Right atrium auricular region (tissue), 2 donors: ENCODE measurements at regions not wholly inside any gene's neighbourhood (a gene's known extent, or its start where the extent isn't known, plus 50 kb on each side); places are given as distances from the start of the nearest gene placed in this dataset.

Experiments used
- DNase-seq: peaks from one replicate; pipeline ENCODE4 v3.0.0-alpha.2; 2019; ENCODE audit warnings: low spot score
- H3K27ac ChIP-seq, 2 donors: fragments of 200-600 bp; sonication (generic); 1 replicate in 1 of 2; 2 replicates in 1 of 2; pipeline ENCODE4 v1.5.1; 2016 to 2019
- H3K27me3 ChIP-seq, 2 donors: fragments of 200-600 bp; sonication (generic); one replicate each; pipeline versions ENCODE4 v1.5.1 to v1.6.0; 2017 to 2019
- H3K36me3 ChIP-seq: fragments of 200-600 bp; sonication (generic); one replicate; pipeline ENCODE4 v1.5.1; 2016
- H3K4me1 ChIP-seq, 2 donors: fragments of 200-600 bp; sonication (generic); one replicate each; pipeline versions ENCODE4 v1.5.1 to v1.6.0; 2017 to 2019
- H3K4me3 ChIP-seq, 2 donors: fragments of 200-600 bp; sonication (generic); 1 replicate in 1 of 2; 2 replicates in 1 of 2; pipeline ENCODE4 v1.5.1; 2017 to 2019; ENCODE audit warnings: mild to moderate bottlenecking in 1 of 2, moderate library complexity in 1 of 2
- H3K9me3 ChIP-seq, 2 donors: fragments of 200-600 bp; sonication (generic); one replicate each; pipeline ENCODE4 v1.5.1; 2019
- TF ChIP-seq, protein P1 (sequence below), 2 donors: fragments of 200-600 bp; sonication (generic); IDR thresholded peaks; one replicate each; pipeline ENCODE4 v1.5.1; 2019; ENCODE audit warnings: antibody characterized with exemption in 2 of 2

DNA sequence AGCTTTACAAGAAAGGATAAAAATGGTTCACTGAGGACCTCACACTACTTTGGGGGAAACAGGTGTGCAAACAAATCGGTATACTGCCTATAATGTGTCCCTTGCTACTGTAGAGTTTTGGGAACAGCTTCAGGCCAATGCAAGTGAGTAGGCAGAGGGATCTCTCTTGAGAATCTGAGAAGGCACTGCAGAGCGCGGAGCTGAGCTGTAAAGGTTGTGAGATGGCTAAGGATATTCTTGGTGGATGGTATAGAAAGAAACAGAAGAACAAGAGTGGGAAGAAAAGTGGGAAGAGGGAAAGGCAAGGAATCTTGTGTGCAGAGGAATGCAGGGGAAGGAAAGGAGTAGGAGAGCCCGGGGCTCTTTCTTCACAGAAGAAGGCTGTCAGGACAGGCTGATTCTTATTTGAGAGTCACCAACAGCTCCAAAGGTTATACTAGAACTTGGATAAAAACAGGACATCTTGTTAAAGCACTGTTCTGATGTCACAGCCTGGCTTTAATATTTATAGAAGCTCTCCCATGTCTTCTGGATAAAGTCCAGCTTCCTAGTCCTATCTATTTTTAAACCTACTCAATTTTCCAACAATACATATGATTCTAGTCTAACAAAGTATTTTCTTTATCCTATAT is 985.6 kb upstream of the HS3ST1 start:
- no peaks in the 10 kb centered on the region for H3K27me3 ChIP-seq
- H3K27ac ChIP-seq = peak overlapping the region; percentile 27 to 28
- no peaks in the 10 kb centered on the region for H3K36me3 ChIP-seq
- no peak overlapping the region for H3K4me3 ChIP-seq
- H3K9me3 ChIP-seq = no peaks in the 10 kb centered on the region
- DNase-seq = no peak
- no peaks in the 10 kb centered on the region for H3K4me1 ChIP-seq
- TF ChIP-seq, protein P1, sequence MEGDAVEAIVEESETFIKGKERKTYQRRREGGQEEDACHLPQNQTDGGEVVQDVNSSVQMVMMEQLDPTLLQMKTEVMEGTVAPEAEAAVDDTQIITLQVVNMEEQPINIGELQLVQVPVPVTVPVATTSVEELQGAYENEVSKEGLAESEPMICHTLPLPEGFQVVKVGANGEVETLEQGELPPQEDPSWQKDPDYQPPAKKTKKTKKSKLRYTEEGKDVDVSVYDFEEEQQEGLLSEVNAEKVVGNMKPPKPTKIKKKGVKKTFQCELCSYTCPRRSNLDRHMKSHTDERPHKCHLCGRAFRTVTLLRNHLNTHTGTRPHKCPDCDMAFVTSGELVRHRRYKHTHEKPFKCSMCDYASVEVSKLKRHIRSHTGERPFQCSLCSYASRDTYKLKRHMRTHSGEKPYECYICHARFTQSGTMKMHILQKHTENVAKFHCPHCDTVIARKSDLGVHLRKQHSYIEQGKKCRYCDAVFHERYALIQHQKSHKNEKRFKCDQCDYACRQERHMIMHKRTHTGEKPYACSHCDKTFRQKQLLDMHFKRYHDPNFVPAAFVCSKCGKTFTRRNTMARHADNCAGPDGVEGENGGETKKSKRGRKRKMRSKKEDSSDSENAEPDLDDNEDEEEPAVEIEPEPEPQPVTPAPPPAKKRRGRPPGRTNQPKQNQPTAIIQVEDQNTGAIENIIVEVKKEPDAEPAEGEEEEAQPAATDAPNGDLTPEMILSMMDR (IDR thresholded peaks at IDR 0.05) = no peak

DNA sequence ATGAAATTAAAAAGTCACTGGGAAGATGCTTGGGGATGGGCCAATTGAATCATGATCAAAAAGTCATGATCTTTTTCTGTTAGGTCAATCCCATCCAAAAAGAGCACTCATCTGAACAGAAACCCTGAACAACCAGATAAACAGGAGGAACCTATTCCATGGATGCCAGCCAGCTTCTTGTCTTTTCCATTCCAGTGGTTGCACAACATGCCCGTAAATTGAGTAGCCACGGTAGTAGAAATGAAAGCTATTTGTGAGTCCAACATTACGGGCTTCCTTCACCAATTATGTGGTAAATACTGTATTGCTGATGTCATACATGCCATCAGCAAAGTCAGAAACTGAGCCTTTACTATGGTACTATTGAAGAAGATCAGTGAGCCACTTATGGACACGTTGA is 982.4 kb upstream of the HS3ST1 start:
- Histone ChIP-seq H3K27ac (no peak overlapping the region), H3K27me3 (no peaks in the 10 kb centered on the region), H3K9me3 (no peaks in the 10 kb centered on the region), H3K36me3 (no peaks in the 10 kb centered on the region), H3K4me3 (no peak overlapping the region), H3K4me1 (no peaks in the 10 kb centered on the region)
- TF ChIP-seq, protein P1 (IDR thresholded peaks at IDR 0.05) = no peak
- no peak for DNase-seq

DNA sequence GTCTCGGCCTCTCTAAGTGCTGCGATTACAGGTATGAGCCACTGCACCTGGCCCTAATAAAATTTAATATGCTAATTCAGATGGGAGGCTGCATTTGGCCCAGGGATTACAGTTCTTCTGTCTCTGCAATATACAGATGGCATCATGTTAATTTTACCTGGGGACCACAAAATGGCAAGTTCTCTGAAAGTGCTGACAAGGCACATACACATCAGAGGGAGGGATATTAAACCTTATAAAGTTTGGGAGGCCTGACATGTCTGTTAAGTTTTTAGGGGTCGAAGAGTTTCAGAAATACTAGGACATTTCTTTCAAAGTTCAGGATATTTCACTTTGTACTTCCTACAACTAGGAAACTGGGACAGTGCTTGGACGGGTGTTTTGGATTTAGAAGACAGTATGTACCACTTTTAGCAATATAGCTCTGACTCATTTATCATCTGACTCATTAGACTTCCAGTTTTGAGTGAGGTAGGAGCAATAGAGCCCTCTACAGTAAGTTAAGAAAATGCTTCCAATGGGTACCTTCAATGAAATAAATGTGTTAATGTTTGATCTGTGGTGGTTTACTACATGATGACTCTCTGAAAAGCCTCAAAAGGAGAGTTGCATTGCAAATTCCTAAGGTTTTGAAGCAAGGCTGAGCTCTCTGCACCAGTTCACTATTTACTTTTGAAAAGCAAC is 981.0 kb upstream of the HS3ST1 start:
- no peak overlapping the region for H3K27ac ChIP-seq
- H3K9me3 ChIP-seq = no peaks in the 10 kb centered on the region
- DNase-seq = no peak
- no peaks in the 10 kb centered on the region for H3K4me1 ChIP-seq
- TF ChIP-seq, protein P1 (IDR thresholded peaks at IDR 0.05) = no peak
- no peaks in the 10 kb centered on the region for H3K36me3 ChIP-seq
- no peaks in the 10 kb centered on the region for H3K27me3 ChIP-seq
- no peak overlapping the region for H3K4me3 ChIP-seq

DNA sequence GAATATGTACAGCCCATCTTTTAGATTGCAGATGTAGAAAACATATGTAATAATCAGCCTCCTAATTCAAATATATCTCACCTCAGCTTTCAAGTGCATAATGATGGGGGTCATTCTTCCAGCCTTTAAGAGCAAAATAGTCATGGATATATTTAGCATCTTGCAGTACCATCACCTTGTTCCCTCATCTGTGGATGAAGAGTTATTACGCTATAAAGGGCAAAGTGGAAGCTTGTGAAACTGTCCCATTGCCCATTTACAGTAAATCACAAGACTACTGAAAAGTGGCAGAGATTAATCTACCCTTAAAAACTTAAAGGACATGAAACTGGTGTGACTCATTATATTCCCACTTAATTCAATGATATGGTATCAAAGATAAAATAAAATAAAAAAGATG is 979.7 kb upstream of the HS3ST1 start:
- H3K27ac ChIP-seq = no peak overlapping the region
- no peak overlapping the region for H3K4me3 ChIP-seq
- DNase-seq = no peak
- H3K4me1 ChIP-seq = no peaks in the 10 kb centered on the region
- no peaks in the 10 kb centered on the region for H3K36me3 ChIP-seq
- H3K9me3 ChIP-seq = no peaks in the 10 kb centered on the region
- no peaks in the 10 kb centered on the region for H3K27me3 ChIP-seq
- TF ChIP-seq, protein P1 (IDR thresholded peaks at IDR 0.05) = no peak

DNA sequence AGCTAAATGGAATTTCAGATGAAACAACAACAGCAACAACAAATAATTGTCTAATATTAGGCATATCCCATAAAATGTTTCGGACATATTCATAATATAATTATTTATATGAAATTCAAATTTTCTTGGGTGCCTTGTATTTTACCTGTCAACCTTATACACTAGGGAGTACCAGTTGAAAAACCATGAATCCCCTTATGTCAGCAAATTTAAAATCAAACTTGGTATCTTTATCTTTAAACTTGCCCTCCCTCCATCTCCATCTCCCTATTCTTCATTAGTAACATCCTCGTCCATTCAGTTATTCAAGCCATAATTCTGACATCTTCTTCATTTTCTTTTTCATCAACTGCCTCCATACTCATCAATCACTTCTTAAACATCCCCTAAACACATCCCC is 974.5 kb upstream of the HS3ST1 start:
- TF ChIP-seq, protein P1 (IDR thresholded peaks at IDR 0.05) = no peak
- Histone ChIP-seq H3K4me1 (no peaks in the 10 kb centered on the region), H3K27me3 (no peaks in the 10 kb centered on the region), H3K27ac (no peak overlapping the region), H3K36me3 (no peaks in the 10 kb centered on the region), H3K9me3 (no peaks in the 10 kb centered on the region), H3K4me3 (no peak overlapping the region)
- DNase-seq = no peak

DNA sequence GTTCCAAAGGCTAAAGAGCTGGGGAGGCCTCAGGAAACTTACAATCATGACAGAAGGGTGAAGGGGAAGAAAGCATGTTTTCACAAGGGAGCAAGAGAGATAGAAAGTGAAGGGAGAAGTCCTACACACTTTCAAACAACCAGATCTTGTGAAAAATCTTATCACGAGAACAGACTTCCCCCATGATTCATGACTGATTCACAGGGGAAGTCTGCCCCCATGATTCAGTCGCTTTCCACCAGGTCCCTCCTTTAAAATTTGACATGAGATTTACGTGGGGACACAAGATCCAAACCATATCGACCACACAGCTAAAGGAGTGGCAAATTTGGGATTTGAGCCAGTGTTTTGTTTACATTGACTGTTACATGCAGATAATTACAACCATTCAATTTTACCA is 971.1 kb upstream of the HS3ST1 start:
- Histone ChIP-seq H3K4me1 (no peaks in the 10 kb centered on the region), H3K36me3 (no peaks in the 10 kb centered on the region), H3K27me3 (no peaks in the 10 kb centered on the region), H3K4me3 (no peak overlapping the region), H3K27ac (no peak overlapping the region), H3K9me3 (no peaks in the 10 kb centered on the region)
- TF ChIP-seq, protein P1 (IDR thresholded peaks at IDR 0.05) = no peak
- DNase-seq = no peak
